K562 (cell line): ENCODE measurements at regions not wholly inside any gene's neighbourhood (a gene's known extent, or its start where the extent isn't known, plus 50 kb on each side); places are given as distances from the start of the nearest gene placed in this dataset.

ENCODE experiments used
- ATAC-seq: fragments of 200-7000 bp; cut with Tn5 transposase; 3 replicates; pipeline ENCODE4 v1.9.1; 2020; ENCODE audit warnings: moderate library complexity
- BruUV-seq: library from RNA; stranded (reverse); fragments of 400-500 nt; replicated peaks from 2 replicates; lab custom pipeline; 2021; lab: Mats Ljungman, UMichigan
- CTCF ChIA-PET: fragments of 300-600 bp; formaldehyde crosslinking; extraction: SDS; loops from one replicate; lab custom pipeline; 2021; ENCODE audit warnings: low intra/inter-chr PET ratio; lab: Yijun Ruan, JAX
- POLR2A ChIA-PET: fragments of 300-600, 350-650 bp; sonication (Branson Sonifier 250); formaldehyde crosslinking; extraction: SDS; loops from one replicate; lab custom pipeline; 2021; ENCODE audit warnings: antibody characterized with exemption, inconsistent platforms; lab: Yijun Ruan, JAX
- DNase-seq, 4 experiments: peaks; one replicate each; pipeline versions ENCODE4 v3.0.0 to v3.0.0-alpha.2; 2011 to 2018; ENCODE audit warnings: low spot score in 3 of 4, mixed read lengths in 3 of 4; ENCODE audit errors: extremely low read depth in 1 of 4
- FAIRE-seq: peaks from 2 replicates; lab custom pipeline; 2011; peaks lifted over from hg19 to GRCh38; lab: Jason Lieb, UNC
- H2AFZ ChIP-seq: 2 replicates; pipeline ENCODE4 v1.6.0; 2011; ENCODE audit warnings: low read depth, low read length, control low read depth, inconsistent platforms
- H3K27ac ChIP-seq: fragments of 200-600 bp; 3 replicates; pipeline ENCODE4 v1.8.0; 2011; ENCODE audit warnings: low read depth, mild to moderate bottlenecking, control low read depth, inconsistent platforms, low read length, moderate library complexity, mixed read lengths; ENCODE audit errors: extremely low read depth
- H3K27me3 ChIP-seq, 2 experiments: fragments of 300-600 bp in 1 of 2; 2 replicates in 1 of 2; 3 replicates in 1 of 2; pipeline versions ENCODE4 v1.6.0 to v1.8.0; 2011; ENCODE audit warnings: inconsistent platforms in 2 of 2, low read length in 2 of 2, mild to moderate bottlenecking in 1 of 2, mixed read lengths in 1 of 2, moderate library complexity in 1 of 2; ENCODE audit not compliant: control insufficient read depth in 2 of 2, insufficient read depth in 2 of 2
- H3K36me3 ChIP-seq: fragments of 300-600 bp; 3 replicates; pipeline ENCODE4 v1.8.0; 2011; ENCODE audit warnings: mild to moderate bottlenecking, low read length, inconsistent platforms; ENCODE audit not compliant: control insufficient read depth, insufficient read depth
- H3K4me1 ChIP-seq, 2 experiments: fragments of 200-600 bp in 1 of 2; replicated peaks in 1 of 2; 2 replicates in 1 of 2; 3 replicates in 1 of 2; pipeline versions ENCODE4 v1.5.1 to v1.8.0; 2011; ENCODE audit warnings: inconsistent platforms in 2 of 2, low read length in 2 of 2, mild to moderate bottlenecking in 1 of 2, mixed read lengths in 1 of 2, moderate library complexity in 1 of 2; ENCODE audit not compliant: control insufficient read depth in 2 of 2, insufficient read depth in 2 of 2
- H3K4me2 ChIP-seq: 2 replicates; pipeline ENCODE4 v1.6.1; 2011; ENCODE audit warnings: low read length, control low read depth, inconsistent platforms, mixed read lengths; ENCODE audit not compliant: insufficient read depth
- H3K4me3 ChIP-seq: fragments of 200-600 bp; sonication (generic), shearing (Covaris generic); 2 replicates; pipeline ENCODE4 v1.5.1; 2016; ENCODE audit warnings: control low read depth, inconsistent platforms
- H3K79me2 ChIP-seq: fragments of 200-600 bp; 3 replicates; pipeline ENCODE4 v1.8.0; 2011; ENCODE audit warnings: low read length, inconsistent platforms; ENCODE audit not compliant: control insufficient read depth, insufficient read depth
- H3K9ac ChIP-seq, 2 experiments: 2 replicates each; pipeline versions ENCODE4 v1.6.0 to v1.6.1; 2011; ENCODE audit warnings: low read depth in 2 of 2, low read length in 2 of 2, control low read depth in 1 of 2, inconsistent platforms in 1 of 2, mild to moderate bottlenecking in 1 of 2, mixed read lengths in 1 of 2; ENCODE audit not compliant: insufficient read depth in 1 of 2
- H3K9me1 ChIP-seq: one replicate; pipeline ENCODE4 v1.6.0; 2011; ENCODE audit warnings: inconsistent platforms, mild to moderate bottlenecking, low read length, moderate library complexity; ENCODE audit not compliant: control insufficient read depth, insufficient read depth
- H3K9me3 ChIP-seq: replicated peaks from 2 replicates; pipeline ENCODE4 v1.5.1; 2011; ENCODE audit warnings: low read depth, low read length, inconsistent platforms; ENCODE audit not compliant: control insufficient read depth, insufficient read depth
- H4K20me1 ChIP-seq: replicated peaks from 2 replicates; pipeline ENCODE4 v1.6.1; 2011; ENCODE audit warnings: low read length, inconsistent platforms, mixed read lengths; ENCODE audit not compliant: control insufficient read depth, insufficient read depth
- BCOR ChIP-seq: fragments of 450-650 bp; IDR thresholded peaks from 2 replicates; pipeline ENCODE4 v1.6.1; 2016
- CBFB ChIP-seq: sonication (generic); formaldehyde crosslinking; IDR thresholded peaks from 2 replicates; pipeline ENCODE4 v1.4.0; 2020; ENCODE audit warnings: mild to moderate bottlenecking, missing genetic modification reagents
- ERF ChIP-seq: fragments of 450-650 bp; formaldehyde crosslinking; IDR thresholded peaks from 2 replicates; pipeline ENCODE4 v1.4.0; 2020; ENCODE audit warnings: mild to moderate bottlenecking, mixed read lengths
- NR2C2 ChIP-seq, 2 experiments: fragments of 200-800 bp in 1 of 2; sonication (Bioruptor generic) in 1 of 2; sonication (generic) in 1 of 2; formaldehyde crosslinking in 1 of 2; IDR thresholded peaks; 2 replicates each; pipeline versions ENCODE4 v1.6.1 to v1.8.0; 2016 to 2022; ENCODE audit warnings: mild to moderate bottlenecking in 1 of 2, missing compliant biosample characterization in 1 of 2, missing genetic modification characterization in 1 of 2, missing genetic modification reagents in 1 of 2
- PPARD ChIP-seq: fragments of 250-450 bp; sonication (Bioruptor Pico); IDR thresholded peaks from 2 replicates; pipeline ENCODE4 v1.8.0; 2022; ENCODE audit warnings: inconsistent platforms, mild to moderate bottlenecking, moderate library complexity
- RBM25 ChIP-seq: fragments of 200-400 bp; formaldehyde crosslinking; IDR thresholded peaks from 2 replicates; pipeline ENCODE4 v1.6.1; 2018; ENCODE audit warnings: low read length, low read depth, moderate library complexity; ENCODE audit not compliant: severe bottlenecking
- ZC3H4 ChIP-seq: sonication (generic); formaldehyde crosslinking; IDR thresholded peaks from 2 replicates; pipeline ENCODE4 v1.9.0; 2021; ENCODE audit warnings: missing genetic modification reagents, borderline replicate concordance
- WGBS: fragments of 100-300 bp; shearing (Covaris generic); methylation state at CpG from one replicate; pipeline ENCODE4 v1.1.6; 2016; ENCODE audit warnings: low coverage, mixed read lengths; ENCODE audit not compliant: insufficient coverage; ENCODE audit errors: missing lambda C conversion rate; 5-methylcytosine and 5-hydroxymethylcytosine counted together
- in situ Hi-C: fragments of 300-500 bp; cut with MboI; formaldehyde crosslinking; loops from 4 replicates; pipeline ENCODE4 v1.15.0; 2018; ENCODE audit warnings: inconsistent platforms, mixed read lengths
- intact Hi-C: fragments of 100-400 bp; cut with micrococcal nuclease; formaldehyde crosslinking; loops from 2 replicates; pipeline ENCODE4 v1.14.2; 2022
- TF ChIP-seq, protein P1 (sequence below), 3 experiments: fragments of 200-800 bp in 1 of 3; fragments of 250-450 bp in 1 of 3; fragments of 450-650 bp in 1 of 3; sonication (Bioruptor Pico) in 1 of 3; sonication (Bioruptor generic) in 1 of 3; formaldehyde crosslinking in 1 of 3; IDR thresholded peaks; 2 replicates each; pipeline versions ENCODE4 v1.6.1 to v1.8.0; 2016 to 2022; ENCODE audit warnings: mild to moderate bottlenecking in 2 of 3, missing genetic modification characterization in 2 of 3, missing compliant biosample characterization in 1 of 3, moderate library complexity in 1 of 3
- TF ChIP-seq, protein P2 (sequence below): sonication (generic); formaldehyde crosslinking; IDR thresholded peaks from 2 replicates; pipeline ENCODE4 v1.8.0; 2022; ENCODE audit warnings: mild to moderate bottlenecking, missing genetic modification reagents, borderline replicate concordance

DNA sequence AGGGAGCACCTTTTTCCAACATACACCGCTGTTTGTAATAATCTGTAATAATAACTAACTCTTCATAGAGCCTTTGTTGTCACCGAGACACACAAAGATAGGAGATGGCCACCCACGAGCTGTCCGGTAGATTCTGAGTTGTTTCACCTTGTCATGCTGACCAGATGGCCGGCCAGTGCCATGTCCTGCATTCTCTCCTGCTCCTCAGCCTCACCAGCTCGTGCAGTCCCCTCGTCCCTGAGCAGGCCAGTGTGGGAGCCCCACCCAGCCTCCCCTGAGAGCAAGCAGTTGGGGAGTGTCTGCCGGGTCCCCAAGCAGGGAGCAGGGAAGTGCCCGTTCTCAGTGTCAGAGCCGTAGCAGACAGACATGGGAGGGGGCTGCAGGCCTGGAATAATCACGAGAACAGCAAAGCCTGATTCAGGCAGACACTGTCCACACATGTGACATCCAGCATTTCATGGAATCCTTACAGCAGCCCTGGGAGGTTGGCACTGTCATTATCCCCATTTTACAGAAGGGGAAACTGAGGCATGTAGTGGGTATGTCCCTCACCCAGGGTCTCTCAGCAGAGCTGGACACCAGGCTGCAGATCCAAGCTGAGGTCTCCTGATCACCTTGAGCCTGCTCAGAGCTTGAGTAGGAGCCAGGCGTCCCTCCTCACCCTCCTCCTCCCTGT lies 178.5 kb upstream of the CIBAR2 start:
- no TSS peak for BruUV-seq
- Histone ChIP-seq H3K27me3 (no peaks in the 10 kb centered on the region), H3K79me2 (no peaks in the 10 kb centered on the region; the same call in 2 of the 3 replicates), H3K27ac (no peak overlapping the region; the same call in 2 of the 3 replicates), H3K36me3 (no peaks in the 10 kb centered on the region; the same call in 2 of the 3 replicates), H3K4me3 (no peak overlapping the region), H3K4me2 (no peak overlapping the region; the same call in 1 of the 2 replicates), H3K9me1 (no peaks in the 10 kb centered on the region), H3K4me1 (peaks cover 13 to 45% of the 10 kb centered on the region in 2 experiments), H3K9me3 (no peaks in the 10 kb centered on the region), H3K9ac (peak overlapping the region; percentile 24 to 81; a peak in 3 of 4 replicates), H2AFZ (no peak overlapping the region), H4K20me1 (0 out of 2 replicates have a peak, but pooled peaks cover 18% of the 10 kb centered on the region)
- ChIA-PET POLR2A (interaction anchor here (0.6 to 1.0 kb wide), 3 partner anchors 9 to 75 kb away, joined by 3 to 4 read pairs (median 3); no protein-coding TSS in a partner anchor), CTCF (no interaction called here)
- FAIRE-seq = no peak
- no peak for DNase-seq
- no peak; the same call in 2 of the 3 replicates for ATAC-seq
- in situ Hi-C loops (no loop called here), intact Hi-C loops (no loop called here)
- WGBS = 65% methylated on average over 12 of the region's 12 CpGs
- peak; percentile 63 for TF ChIP-seq BCOR
- 0 out of 2 replicates have a peak, but pooled peaks have one; percentile 37 for TF ChIP-seq CBFB
- no peak for TF ChIP-seq ERF
- TF ChIP-seq, protein P1, sequence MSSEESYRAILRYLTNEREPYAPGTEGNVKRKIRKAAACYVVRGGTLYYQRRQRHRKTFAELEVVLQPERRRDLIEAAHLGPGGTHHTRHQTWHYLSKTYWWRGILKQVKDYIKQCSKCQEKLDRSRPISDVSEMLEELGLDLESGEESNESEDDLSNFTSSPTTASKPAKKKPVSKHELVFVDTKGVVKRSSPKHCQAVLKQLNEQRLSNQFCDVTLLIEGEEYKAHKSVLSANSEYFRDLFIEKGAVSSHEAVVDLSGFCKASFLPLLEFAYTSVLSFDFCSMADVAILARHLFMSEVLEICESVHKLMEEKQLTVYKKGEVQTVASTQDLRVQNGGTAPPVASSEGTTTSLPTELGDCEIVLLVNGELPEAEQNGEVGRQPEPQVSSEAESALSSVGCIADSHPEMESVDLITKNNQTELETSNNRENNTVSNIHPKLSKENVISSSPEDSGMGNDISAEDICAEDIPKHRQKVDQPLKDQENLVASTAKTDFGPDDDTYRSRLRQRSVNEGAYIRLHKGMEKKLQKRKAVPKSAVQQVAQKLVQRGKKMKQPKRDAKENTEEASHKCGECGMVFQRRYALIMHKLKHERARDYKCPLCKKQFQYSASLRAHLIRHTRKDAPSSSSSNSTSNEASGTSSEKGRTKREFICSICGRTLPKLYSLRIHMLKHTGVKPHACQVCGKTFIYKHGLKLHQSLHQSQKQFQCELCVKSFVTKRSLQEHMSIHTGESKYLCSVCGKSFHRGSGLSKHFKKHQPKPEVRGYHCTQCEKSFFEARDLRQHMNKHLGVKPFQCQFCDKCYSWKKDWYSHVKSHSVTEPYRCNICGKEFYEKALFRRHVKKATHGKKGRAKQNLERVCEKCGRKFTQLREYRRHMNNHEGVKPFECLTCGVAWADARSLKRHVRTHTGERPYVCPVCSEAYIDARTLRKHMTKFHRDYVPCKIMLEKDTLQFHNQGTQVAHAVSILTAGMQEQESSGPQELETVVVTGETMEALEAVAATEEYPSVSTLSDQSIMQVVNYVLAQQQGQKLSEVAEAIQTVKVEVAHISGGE (CRISPR knock-in tag; IDR thresholded peaks at IDR 0.05) = 0 out of 6 replicates have a peak, but pooled peaks of 1 of the 3 experiments have one; percentile 11
- TF ChIP-seq, protein P2, sequence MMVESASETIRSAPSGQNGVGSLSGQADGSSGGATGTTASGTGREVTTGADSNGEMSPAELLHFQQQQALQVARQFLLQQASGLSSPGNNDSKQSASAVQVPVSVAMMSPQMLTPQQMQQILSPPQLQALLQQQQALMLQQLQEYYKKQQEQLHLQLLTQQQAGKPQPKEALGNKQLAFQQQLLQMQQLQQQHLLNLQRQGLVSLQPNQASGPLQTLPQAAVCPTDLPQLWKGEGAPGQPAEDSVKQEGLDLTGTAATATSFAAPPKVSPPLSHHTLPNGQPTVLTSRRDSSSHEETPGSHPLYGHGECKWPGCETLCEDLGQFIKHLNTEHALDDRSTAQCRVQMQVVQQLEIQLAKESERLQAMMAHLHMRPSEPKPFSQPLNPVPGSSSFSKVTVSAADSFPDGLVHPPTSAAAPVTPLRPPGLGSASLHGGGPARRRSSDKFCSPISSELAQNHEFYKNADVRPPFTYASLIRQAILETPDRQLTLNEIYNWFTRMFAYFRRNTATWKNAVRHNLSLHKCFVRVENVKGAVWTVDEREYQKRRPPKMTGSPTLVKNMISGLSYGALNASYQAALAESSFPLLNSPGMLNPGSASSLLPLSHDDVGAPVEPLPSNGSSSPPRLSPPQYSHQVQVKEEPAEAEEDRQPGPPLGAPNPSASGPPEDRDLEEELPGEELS (CRISPR knock-in tag) = no peak
- TF ChIP-seq RBM25 = peak; percentile 53
- peak; percentile 26; the same call in 1 of the 2 replicates for TF ChIP-seq ZC3H4
- 0 out of 2 replicates have a peak, but pooled peaks have one; percentile 27 for TF ChIP-seq NR2C2 (CRISPR knock-in tag; IDR thresholded peaks at IDR 0.05)
- no peak for TF ChIP-seq NR2C2 (tag; IDR thresholded peaks at IDR 0.05)
- TF ChIP-seq PPARD = no peak
